GM12865 (cell line): ENCODE measurements at regions not wholly inside any gene's neighbourhood (a gene's known extent, or its start where the extent isn't known, plus 50 kb on each side); places are given as distances from the start of the nearest gene placed in this dataset.

Source experiments
- DNase-seq: peaks from one replicate; pipeline ENCODE4 v3.0.0; 2010; ENCODE audit warnings: low read depth
- H3K4me3 ChIP-seq: 2 replicates; pipeline ENCODE4 v1.5.1; 2011; ENCODE audit warnings: mild to moderate bottlenecking, low read depth, low read length, control low read depth
- TF ChIP-seq, protein P1 (sequence below): IDR thresholded peaks from 2 replicates; pipeline ENCODE4 v1.5.1; 2011; ENCODE audit warnings: low read length, control low read depth, low read depth, inconsistent platforms; ENCODE audit not compliant: insufficient read depth; ENCODE audit errors: missing control alignments

DNA sequence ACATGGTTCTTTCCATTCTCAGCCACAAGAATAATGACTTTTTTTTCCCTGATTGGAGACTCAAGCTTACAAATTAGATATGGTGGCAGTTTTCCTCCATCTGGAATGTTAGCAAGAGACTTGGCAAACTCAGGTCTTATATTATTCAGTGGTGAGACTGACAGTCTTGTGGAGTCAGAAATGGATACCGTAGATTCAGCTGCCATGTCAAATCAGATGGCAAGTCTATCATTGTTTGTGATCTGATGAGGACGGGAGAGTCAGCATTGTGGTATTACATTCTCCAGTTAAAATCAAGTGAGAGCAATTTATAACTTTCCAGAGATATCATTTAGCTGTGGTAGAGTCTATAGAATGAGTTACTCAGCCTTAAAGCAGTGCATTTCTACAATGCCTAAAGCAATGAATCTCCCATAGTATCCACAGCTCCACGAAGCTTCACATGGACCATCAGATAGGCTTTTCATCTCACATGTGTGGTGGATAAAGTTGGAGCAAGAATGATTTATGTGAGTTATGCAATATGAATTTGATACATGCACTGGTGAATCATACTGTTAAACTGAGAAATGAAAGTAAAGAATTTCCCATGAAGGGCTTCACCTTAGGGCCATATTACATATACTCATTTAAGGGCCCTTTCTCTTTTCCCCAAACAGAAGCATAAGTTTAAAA, 430.6 kb downstream of the ZNF608 start:
- TF ChIP-seq, protein P1, sequence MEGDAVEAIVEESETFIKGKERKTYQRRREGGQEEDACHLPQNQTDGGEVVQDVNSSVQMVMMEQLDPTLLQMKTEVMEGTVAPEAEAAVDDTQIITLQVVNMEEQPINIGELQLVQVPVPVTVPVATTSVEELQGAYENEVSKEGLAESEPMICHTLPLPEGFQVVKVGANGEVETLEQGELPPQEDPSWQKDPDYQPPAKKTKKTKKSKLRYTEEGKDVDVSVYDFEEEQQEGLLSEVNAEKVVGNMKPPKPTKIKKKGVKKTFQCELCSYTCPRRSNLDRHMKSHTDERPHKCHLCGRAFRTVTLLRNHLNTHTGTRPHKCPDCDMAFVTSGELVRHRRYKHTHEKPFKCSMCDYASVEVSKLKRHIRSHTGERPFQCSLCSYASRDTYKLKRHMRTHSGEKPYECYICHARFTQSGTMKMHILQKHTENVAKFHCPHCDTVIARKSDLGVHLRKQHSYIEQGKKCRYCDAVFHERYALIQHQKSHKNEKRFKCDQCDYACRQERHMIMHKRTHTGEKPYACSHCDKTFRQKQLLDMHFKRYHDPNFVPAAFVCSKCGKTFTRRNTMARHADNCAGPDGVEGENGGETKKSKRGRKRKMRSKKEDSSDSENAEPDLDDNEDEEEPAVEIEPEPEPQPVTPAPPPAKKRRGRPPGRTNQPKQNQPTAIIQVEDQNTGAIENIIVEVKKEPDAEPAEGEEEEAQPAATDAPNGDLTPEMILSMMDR = no peak
- H3K4me3 ChIP-seq = no peak overlapping the region
- DNase-seq = no peak

DNA sequence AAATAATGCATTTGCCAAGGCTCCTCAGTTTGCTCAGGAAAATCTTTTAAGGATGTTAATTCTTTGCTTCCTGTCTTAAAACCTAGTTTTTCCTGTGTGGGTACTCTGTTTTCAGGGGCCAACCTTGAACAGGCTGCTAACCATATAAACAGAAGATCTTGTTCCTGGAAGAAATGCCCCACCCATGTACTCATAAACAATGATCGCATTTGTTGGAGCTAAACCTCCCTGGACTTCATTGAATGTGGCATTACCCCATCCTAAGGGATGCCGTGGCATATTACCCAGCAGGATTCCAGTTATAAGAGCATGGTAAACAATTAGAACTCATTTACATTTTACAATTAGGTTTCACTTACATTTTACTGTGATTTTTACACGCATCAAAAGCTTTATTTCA, 436.0 kb downstream of the ZNF608 start:
- DNase-seq = no peak
- no peak overlapping the region for H3K4me3 ChIP-seq
- TF ChIP-seq, protein P1 = no peak

DNA sequence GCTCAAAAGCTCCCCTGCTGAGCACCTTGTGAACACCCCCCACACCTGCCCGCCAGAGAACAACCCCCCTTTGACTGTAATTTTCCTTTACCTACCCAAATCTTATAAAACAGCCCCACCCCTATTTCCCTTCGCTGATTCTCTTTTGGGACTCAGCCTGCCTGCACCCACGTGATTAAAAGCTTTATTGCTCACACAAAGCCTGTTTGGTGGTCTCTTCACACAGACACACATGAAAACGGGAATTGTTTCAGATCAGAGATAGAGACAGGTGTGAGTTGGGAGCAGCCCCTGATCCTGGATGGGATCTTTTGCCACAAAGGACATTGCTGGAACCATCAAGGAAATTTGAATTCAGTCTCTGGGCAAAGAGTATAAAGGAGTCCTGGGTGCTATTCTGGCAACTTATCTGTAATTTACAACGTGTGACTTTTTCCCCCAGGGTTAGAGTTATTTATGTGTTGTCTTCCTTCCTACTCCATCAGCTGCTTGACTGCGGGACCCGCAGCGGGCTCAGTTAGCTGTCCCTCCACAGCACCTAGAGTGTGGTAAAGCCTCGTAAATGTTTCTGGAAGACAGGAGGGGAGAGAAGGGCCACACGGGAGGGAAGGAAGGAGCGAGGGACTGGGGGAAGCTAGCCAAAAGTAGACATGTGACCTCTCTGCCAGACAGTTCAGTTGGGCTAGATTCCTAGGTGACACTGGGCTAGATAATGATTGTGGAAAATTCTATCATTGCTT, 437.0 kb downstream of the ZNF608 start:
- TF ChIP-seq, protein P1 = no peak
- H3K4me3 ChIP-seq = no peak overlapping the region
- DNase-seq = no peak

DNA sequence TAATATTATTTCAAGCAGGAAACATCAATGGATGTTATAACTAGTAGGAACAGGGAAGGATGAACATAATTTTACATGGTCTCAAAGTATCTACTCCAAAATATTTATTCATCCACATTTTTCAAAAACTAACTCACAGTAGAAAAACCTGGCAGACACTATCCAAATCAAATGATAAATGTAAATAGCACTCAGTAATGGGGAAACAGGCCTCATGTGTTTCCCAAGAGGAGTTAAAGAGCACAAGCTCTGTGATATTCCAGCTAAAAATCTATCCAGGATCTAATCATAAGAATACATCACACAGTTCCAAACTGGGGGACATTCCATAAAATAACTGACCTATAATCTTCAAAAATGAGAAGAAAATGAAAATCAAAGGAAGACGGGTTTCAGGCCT, 443.1 kb downstream of the ZNF608 start:
- TF ChIP-seq, protein P1 = no peak
- H3K4me3 ChIP-seq = no peak overlapping the region

DNA sequence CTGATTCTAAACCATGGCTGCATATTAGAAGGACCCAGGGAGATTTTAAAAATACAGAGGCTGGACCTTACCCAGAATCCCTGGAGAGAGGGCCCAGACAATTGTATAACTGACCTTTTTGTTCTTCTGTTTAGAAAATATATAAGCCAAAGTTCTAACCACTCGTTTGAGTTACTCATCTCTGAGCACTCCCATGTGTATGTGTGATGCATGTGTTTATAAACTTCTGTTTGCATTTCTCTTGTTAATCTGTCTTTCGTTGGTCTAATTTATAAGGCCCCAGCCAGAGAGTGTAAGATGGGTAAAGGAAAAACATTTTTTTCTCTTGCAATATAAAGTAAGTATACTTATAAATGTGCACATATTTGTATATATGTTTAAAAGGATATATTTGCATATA, 443.9 kb downstream of the ZNF608 start:
- DNase-seq = no peak
- H3K4me3 ChIP-seq = no peak overlapping the region
- TF ChIP-seq, protein P1 = no peak

More for the DNA sequence above, 443.1 kb downstream of the ZNF608 start:
- no peak for DNase-seq

DNA sequence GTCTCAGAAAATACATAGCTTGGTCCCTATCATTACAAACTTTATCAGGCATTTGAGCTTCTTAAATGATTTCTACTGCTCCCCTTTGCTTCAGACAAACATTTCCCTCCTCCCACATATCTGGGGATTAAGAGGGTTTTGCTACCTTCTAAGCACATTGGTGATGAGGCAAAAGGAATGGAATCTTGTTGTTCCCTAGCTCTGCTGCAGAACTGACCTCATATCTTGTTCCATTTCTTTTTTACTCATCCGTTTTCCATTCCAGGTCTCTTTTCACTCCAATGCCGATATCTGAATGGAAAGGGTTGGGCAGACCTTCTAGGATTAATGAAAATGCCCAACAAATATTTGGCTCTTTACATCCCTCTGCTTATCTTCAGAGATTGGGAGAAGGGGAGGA, 444.6 kb downstream of the ZNF608 start:
- DNase-seq = no peak
- TF ChIP-seq, protein P1 = no peak
- no peak overlapping the region for H3K4me3 ChIP-seq
